Fibroblast of lung (primary cell): ENCODE measurements at regions not wholly inside any gene's neighbourhood (a gene's known extent, or its start where the extent isn't known, plus 50 kb on each side); places are given as distances from the start of the nearest gene placed in this dataset.

Source experiments
- EZH2 ChIP-seq: IDR thresholded peaks from 2 replicates; pipeline ENCODE4 v1.5.1; 2012; ENCODE audit warnings: low read length, control low read depth, mild to moderate bottlenecking; ENCODE audit errors: missing control alignments
- TF ChIP-seq, protein P1 (sequence below), 2 donors: IDR thresholded peaks in 1 of 2; conservative IDR thresholded peaks in 1 of 2; 1 replicate in 1 of 2; 2 replicates in 1 of 2; pipeline ENCODE4 v1.5.1; 2011 to 2012; ENCODE audit warnings: low read length in 2 of 2, control low read depth in 1 of 2, inconsistent platforms in 1 of 2, low read depth in 1 of 2, mild to moderate bottlenecking in 1 of 2

GRCh38 chr21:27101523-27101922 is 134.6 kb upstream of the ADAMTS5 start:
- TF ChIP-seq, protein P1, sequence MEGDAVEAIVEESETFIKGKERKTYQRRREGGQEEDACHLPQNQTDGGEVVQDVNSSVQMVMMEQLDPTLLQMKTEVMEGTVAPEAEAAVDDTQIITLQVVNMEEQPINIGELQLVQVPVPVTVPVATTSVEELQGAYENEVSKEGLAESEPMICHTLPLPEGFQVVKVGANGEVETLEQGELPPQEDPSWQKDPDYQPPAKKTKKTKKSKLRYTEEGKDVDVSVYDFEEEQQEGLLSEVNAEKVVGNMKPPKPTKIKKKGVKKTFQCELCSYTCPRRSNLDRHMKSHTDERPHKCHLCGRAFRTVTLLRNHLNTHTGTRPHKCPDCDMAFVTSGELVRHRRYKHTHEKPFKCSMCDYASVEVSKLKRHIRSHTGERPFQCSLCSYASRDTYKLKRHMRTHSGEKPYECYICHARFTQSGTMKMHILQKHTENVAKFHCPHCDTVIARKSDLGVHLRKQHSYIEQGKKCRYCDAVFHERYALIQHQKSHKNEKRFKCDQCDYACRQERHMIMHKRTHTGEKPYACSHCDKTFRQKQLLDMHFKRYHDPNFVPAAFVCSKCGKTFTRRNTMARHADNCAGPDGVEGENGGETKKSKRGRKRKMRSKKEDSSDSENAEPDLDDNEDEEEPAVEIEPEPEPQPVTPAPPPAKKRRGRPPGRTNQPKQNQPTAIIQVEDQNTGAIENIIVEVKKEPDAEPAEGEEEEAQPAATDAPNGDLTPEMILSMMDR (conservative IDR thresholded peaks at IDR 0.05 in 1 of 2, IDR thresholded peaks at IDR 0.05 in 1 of 2; ENCODE audit: low read depth in 1 of 2, low read length in 2 of 2), result no peak
- no peak for TF ChIP-seq EZH2
